Left colon (tissue), 2 donors: ENCODE measurements at regions not wholly inside any gene's neighbourhood (a gene's known extent, or its start where the extent isn't known, plus 50 kb on each side); places are given as distances from the start of the nearest gene placed in this dataset.

ENCODE experiments used
- ATAC-seq: fragments of 200-7000 bp; cut with Tn5 transposase; one replicate; pipeline ENCODE4 v1.9.1; 2020; ENCODE audit warnings: mild to moderate bottlenecking, moderate library complexity
- DNase-seq, 2 donors: peaks; one replicate each; pipeline ENCODE4 v3.0.0-alpha.2; 2020
- intact Hi-C, 2 donors: fragments of 100-400 bp; cut with DNase I in 1 of 2; cut with micrococcal nuclease in 1 of 2; formaldehyde crosslinking; loops; one replicate each; pipeline versions ENCODE4 v1.11.2 to v1.14.0; 2022; cut with DNase I, micrococcal nuclease
- donor health status: DM: no; HTN: no; CAD: no.
- donor health status: DM: yes; HTN: yes; CAD: no.

GRCh38 chr17:6233339-6233738 lies 163.2 kb downstream of the WSCD1 start:
- ATAC-seq, result no peak
- intact Hi-C loops, result no loop called here

GRCh38 chr17:6232732-6233101 lies 162.5 kb downstream of the WSCD1 start:
- ATAC-seq (no peak), DNase-seq (no peak)
- intact Hi-C loops, result no loop called here

More at GRCh38 chr17:6233339-6233738, 163.2 kb downstream of the WSCD1 start:
- no peak for DNase-seq

- intact Hi-C loops, result no loop called here
- no peak for ATAC-seq
- DNase-seq, result no peak
These were observed 161.9 kb downstream of the WSCD1 start for GRCh38 chr17:6231886-6232731.

- no peak for DNase-seq
- no peak for ATAC-seq
- intact Hi-C loops, result no loop called here
These were observed 161.3 kb downstream of the WSCD1 start for GRCh38 chr17:6231465-6231864.

GRCh38 chr17:6218333-6218732 lies 148.2 kb downstream of the WSCD1 start:
- ATAC-seq, result no peak
- DNase-seq, result no peak
- intact Hi-C loops, result no loop called here

GRCh38 chr17:6215071-6216035 lies 145.2 kb downstream of the WSCD1 start:
- intact Hi-C loops, result no loop called here
- no peak for DNase-seq
- ATAC-seq, result no peak

GRCh38 chr17:6213859-6214258 lies 143.7 kb downstream of the WSCD1 start:
- intact Hi-C loops, result no loop called here
- DNase-seq, result no peak
- ATAC-seq, result no peak

- ATAC-seq (no peak), DNase-seq (no peak)
- intact Hi-C loops, result no loop called here
These were observed 142.6 kb downstream of the WSCD1 start for GRCh38 chr17:6212766-6213165.

GRCh38 chr17:6209829-6210228 lies 139.7 kb downstream of the WSCD1 start:
- intact Hi-C loops, result no loop called here
- ATAC-seq (no peak), DNase-seq (no peak)

- no peak for ATAC-seq
- intact Hi-C loops, result no loop called here
These were observed 138.5 kb downstream of the WSCD1 start for GRCh38 chr17:6208608-6209180.

GRCh38 chr17:6205525-6205924 lies 135.3 kb downstream of the WSCD1 start:
- intact Hi-C loops, result no loop called here
- ATAC-seq (no peak), DNase-seq (no peak)

More at GRCh38 chr17:6208608-6209180, 138.5 kb downstream of the WSCD1 start:
- DNase-seq, result no peak

- intact Hi-C loops, result no loop called here
- DNase-seq (no peak), ATAC-seq (no peak)
These were observed 134.9 kb downstream of the WSCD1 start for GRCh38 chr17:6205033-6205432.

GRCh38 chr17:6204203-6204722 lies 134.1 kb downstream of the WSCD1 start:
- DNase-seq, result no peak
- intact Hi-C loops, result no loop called here
- no peak for ATAC-seq

- ATAC-seq (no peak), DNase-seq (no peak)
- intact Hi-C loops, result no loop called here
These were observed 126.2 kb downstream of the WSCD1 start for GRCh38 chr17:6196355-6196754.

GRCh38 chr17:6195123-6195522 lies 124.9 kb downstream of the WSCD1 start:
- intact Hi-C loops, result no loop called here
- no peak for ATAC-seq
- no peak for DNase-seq

GRCh38 chr17:6191405-6192324 lies 121.5 kb downstream of the WSCD1 start:
- ATAC-seq, result no peak
- intact Hi-C loops, result no loop called here
- DNase-seq, result no peak

GRCh38 chr17:6187836-6188235 lies 117.7 kb downstream of the WSCD1 start:
- ATAC-seq, result no peak
- intact Hi-C loops, result no loop called here
- DNase-seq, result no peak

GRCh38 chr17:6186998-6187397 lies 116.8 kb downstream of the WSCD1 start:
- intact Hi-C loops, result no loop called here
- ATAC-seq (no peak), DNase-seq (no peak)
